Mesothelial cell of epicardium (in vitro differentiated cells): ENCODE measurements at regions not wholly inside any gene's neighbourhood (a gene's known extent, or its start where the extent isn't known, plus 50 kb on each side); places are given as distances from the start of the nearest gene placed in this dataset.

Source experiments
- DNase-seq, 2 experiments: peaks; one replicate each; pipeline ENCODE4 v3.0.0; 2021; ENCODE audit warnings: low spot score in 2 of 2; ENCODE audit not compliant: unreplicated experiment in 2 of 2
- H3K27ac Mint-ChIP-seq: 2 replicates; pipeline ENCODE4 v1.8.0; 2021; ENCODE audit warnings: mixed read lengths
- H3K27me3 Mint-ChIP-seq: 2 replicates; pipeline ENCODE4 v1.8.0; 2021; ENCODE audit warnings: low read depth, mixed read lengths
- H3K36me3 Mint-ChIP-seq: 2 replicates; pipeline ENCODE4 v1.8.0; 2021; ENCODE audit warnings: mixed read lengths
- H3K4me1 Mint-ChIP-seq: 2 replicates; pipeline ENCODE4 v1.8.0; 2021; ENCODE audit warnings: mixed read lengths
- H3K4me3 Mint-ChIP-seq: 2 replicates; pipeline ENCODE4 v1.8.0; 2021; ENCODE audit warnings: mild to moderate bottlenecking, moderate library complexity, mixed read lengths
- H3K9me3 Mint-ChIP-seq: 2 replicates; pipeline ENCODE4 v1.8.0; 2021; ENCODE audit warnings: mixed read lengths
- TF ChIP-seq, protein P1 (sequence below): fragments of 200-600 bp; sonication (generic); IDR thresholded peaks from one replicate; pipeline ENCODE4 v1.5.0; 2021; ENCODE audit warnings: antibody characterized with exemption; ENCODE audit not compliant: unreplicated experiment

DNA sequence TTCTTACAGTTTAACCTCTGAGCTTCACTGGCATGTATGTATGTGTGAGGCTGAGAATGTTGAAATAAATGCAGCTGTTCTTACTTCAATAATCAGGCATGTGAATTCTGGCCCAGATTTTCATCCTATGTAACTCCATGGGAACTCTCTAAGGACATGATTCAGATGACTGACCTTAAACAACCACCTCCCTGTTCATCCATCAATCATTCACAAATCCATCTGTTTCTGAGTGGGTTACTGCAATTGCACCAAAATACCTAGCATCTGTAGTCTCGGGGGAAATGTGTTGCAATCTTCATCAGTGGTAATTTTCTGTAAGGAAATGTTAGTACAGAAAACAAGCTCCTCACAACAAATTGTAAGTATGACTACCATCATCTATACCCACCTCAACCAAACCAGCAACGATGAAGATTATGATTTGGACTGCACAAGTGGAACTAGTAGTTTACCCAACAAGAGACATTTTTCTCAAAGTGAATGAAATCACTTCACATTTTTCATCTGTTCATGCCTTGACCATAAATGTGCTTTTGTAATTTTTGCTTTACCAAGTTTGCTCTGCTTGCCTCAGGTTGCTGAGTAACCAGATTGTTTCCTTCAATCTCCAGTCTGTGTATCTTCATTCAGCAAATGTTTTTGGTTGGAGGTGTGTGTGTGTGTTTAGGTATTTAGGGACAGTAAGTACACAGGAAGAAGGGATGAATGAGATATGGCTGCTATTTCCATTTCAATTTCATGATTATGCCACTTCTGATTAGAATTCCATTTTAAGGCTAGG, 65.7 kb upstream of the FZD8 start:
- no peaks in the 10 kb centered on the region for H3K36me3 Mint-ChIP-seq
- H3K27me3 Mint-ChIP-seq: peaks cover 6% of the 10 kb centered on the region
- H3K4me3 Mint-ChIP-seq: no peak overlapping the region
- no peak overlapping the region for H3K27ac Mint-ChIP-seq
- TF ChIP-seq, protein P1, sequence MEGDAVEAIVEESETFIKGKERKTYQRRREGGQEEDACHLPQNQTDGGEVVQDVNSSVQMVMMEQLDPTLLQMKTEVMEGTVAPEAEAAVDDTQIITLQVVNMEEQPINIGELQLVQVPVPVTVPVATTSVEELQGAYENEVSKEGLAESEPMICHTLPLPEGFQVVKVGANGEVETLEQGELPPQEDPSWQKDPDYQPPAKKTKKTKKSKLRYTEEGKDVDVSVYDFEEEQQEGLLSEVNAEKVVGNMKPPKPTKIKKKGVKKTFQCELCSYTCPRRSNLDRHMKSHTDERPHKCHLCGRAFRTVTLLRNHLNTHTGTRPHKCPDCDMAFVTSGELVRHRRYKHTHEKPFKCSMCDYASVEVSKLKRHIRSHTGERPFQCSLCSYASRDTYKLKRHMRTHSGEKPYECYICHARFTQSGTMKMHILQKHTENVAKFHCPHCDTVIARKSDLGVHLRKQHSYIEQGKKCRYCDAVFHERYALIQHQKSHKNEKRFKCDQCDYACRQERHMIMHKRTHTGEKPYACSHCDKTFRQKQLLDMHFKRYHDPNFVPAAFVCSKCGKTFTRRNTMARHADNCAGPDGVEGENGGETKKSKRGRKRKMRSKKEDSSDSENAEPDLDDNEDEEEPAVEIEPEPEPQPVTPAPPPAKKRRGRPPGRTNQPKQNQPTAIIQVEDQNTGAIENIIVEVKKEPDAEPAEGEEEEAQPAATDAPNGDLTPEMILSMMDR: no peak
- H3K9me3 Mint-ChIP-seq: peaks cover 15% of the 10 kb centered on the region
- no peak for DNase-seq
- no peaks in the 10 kb centered on the region for H3K4me1 Mint-ChIP-seq

DNA sequence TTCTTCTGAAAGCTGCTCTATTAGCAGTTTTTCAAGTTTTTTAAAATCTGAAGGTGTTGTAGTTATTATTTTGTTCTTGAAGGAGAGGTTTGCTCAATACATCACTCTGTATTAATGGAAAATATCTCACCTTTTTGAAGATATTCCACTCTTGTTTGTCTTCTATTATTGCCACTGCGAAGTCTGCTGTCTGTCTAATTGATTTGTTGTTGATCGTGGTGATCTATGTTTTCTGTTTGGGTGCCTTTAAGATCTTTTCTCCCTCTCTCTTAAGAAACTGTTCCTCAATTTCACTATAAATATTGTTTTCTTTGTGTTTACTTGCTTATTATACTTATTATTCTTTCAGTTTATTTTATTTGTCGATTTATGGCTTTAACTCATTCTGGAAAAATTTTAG, 64.9 kb upstream of the FZD8 start:
- no peaks in the 10 kb centered on the region for H3K36me3 Mint-ChIP-seq
- H3K27me3 Mint-ChIP-seq: peaks cover 3% of the 10 kb centered on the region
- TF ChIP-seq, protein P1: no peak
- no peak overlapping the region for H3K27ac Mint-ChIP-seq
- H3K9me3 Mint-ChIP-seq: peaks cover 15% of the 10 kb centered on the region
- H3K4me1 Mint-ChIP-seq: no peaks in the 10 kb centered on the region
- no peak overlapping the region for H3K4me3 Mint-ChIP-seq
- DNase-seq: no peak

DNA sequence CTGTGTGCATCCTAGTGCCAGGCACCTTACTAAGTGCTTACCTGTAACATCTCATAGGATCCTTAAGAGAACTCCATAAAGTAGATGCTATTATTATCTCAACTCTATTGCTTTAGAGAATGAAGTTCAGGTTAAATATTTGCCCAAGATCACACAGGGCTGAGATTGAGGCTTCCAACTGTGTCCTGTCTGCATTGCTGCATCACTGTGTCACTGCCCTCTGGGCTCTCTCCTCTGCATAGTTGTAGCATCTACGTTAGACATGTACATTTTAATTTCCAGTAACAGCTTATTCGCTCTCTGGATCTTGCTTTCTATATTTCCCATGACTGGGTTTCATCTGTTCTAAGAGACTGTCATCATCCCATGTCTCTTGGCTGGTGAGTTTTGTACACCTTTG, 63.6 kb upstream of the FZD8 start:
- Mint-ChIP-seq H3K4me1 (no peaks in the 10 kb centered on the region), H3K9me3 (peaks cover 15% of the 10 kb centered on the region), H3K36me3 (no peaks in the 10 kb centered on the region), H3K27ac (no peak overlapping the region), H3K27me3 (peaks cover 9% of the 10 kb centered on the region), H3K4me3 (no peak overlapping the region)
- DNase-seq: no peak
- TF ChIP-seq, protein P1: no peak

DNA sequence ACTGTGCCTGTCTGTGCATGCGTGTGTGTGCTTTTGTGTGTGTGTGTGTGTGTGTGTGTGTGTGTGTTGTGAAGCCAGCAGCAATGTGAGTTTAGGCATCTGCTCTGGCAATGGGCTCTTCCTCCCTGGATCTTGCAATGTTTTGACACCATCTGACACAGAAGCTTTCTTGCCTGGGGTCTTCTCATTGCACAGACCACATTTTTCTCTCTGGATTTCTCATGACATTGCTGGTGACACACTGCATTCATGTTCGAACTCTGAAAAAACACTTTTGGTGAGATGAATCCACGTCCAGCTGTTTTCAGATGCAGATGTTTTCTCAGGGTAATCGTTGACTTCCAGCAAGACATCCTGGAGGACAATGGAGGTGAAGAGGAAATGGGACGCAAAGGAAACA, 63.0 kb upstream of the FZD8 start:
- no peak for DNase-seq
- H3K4me3 Mint-ChIP-seq: no peak overlapping the region
- no peak overlapping the region for H3K27ac Mint-ChIP-seq
- TF ChIP-seq, protein P1: no peak
- peaks cover 15% of the 10 kb centered on the region for H3K9me3 Mint-ChIP-seq
- H3K36me3 Mint-ChIP-seq: no peaks in the 10 kb centered on the region
- H3K27me3 Mint-ChIP-seq: peaks cover 10% of the 10 kb centered on the region
- no peaks in the 10 kb centered on the region for H3K4me1 Mint-ChIP-seq

DNA sequence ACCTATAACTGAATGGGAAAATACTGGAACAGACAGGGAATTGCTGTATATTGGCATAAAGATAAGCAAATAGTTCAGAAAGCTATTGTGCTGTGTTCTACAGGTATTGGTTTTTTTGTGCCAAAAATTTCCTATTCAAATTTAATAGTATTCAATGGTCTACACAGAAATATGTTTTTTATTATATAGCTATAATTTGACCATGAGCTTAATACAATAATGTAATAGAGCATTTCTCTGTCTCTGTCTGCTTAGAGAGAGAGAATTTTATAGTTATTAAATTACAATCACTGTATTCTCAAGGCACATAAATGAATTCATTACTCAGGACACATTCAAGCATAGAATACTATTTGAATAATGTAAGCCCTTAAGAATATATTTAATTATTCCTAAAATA, 62.3 kb upstream of the FZD8 start:
- TF ChIP-seq, protein P1: no peak
- Mint-ChIP-seq H3K4me1 (no peaks in the 10 kb centered on the region), H3K27ac (no peak overlapping the region), H3K4me3 (no peak overlapping the region), H3K9me3 (peaks cover 15% of the 10 kb centered on the region), H3K36me3 (no peaks in the 10 kb centered on the region), H3K27me3 (peaks cover 12% of the 10 kb centered on the region)
- no peak for DNase-seq
